Smooth muscle cell (in vitro differentiated cells): ENCODE measurements at regions not wholly inside any gene's neighbourhood (a gene's known extent, or its start where the extent isn't known, plus 50 kb on each side); places are given as distances from the start of the nearest gene placed in this dataset.

Source experiments
- DNase-seq: peaks from one replicate; lab custom pipeline; 2025; ENCODE audit not compliant: unreplicated experiment; lab: John Stamatoyannopoulos, UW
- H2AFZ ChIP-seq: fragments of 200-600 bp; sonication (generic); 2 replicates; pipeline ENCODE4 v1.6.0; 2016; ENCODE audit warnings: antibody characterized with exemption, low read depth, mild to moderate bottlenecking
- H3F3A ChIP-seq: fragments of 200-600 bp; sonication (generic); 2 replicates; pipeline ENCODE4 v1.6.0; 2017; ENCODE audit warnings: antibody characterized with exemption, low read depth
- H3K27ac ChIP-seq: fragments of 200-600 bp; sonication (generic); 2 replicates; pipeline ENCODE4 v1.5.1; 2016; ENCODE audit warnings: low read depth, mild to moderate bottlenecking
- H3K27me3 ChIP-seq: fragments of 200-600 bp; sonication (generic); 2 replicates; pipeline ENCODE4 v1.6.1; 2016; ENCODE audit warnings: low read depth, mild to moderate bottlenecking
- H3K36me3 ChIP-seq: fragments of 200-600 bp; sonication (generic); 2 replicates; pipeline ENCODE4 v1.5.1; 2016; ENCODE audit warnings: low read depth
- H3K4me1 ChIP-seq: fragments of 200-600 bp; sonication (generic); 2 replicates; pipeline ENCODE4 v1.5.1; 2016; ENCODE audit warnings: low read depth
- H3K4me2 ChIP-seq: fragments of 200-600 bp; sonication (generic); 2 replicates; pipeline ENCODE4 v1.6.0; 2016; ENCODE audit warnings: mild to moderate bottlenecking
- H3K4me3 ChIP-seq: fragments of 200-600 bp; sonication (generic); 2 replicates; pipeline ENCODE4 v1.5.1; 2016; ENCODE audit warnings: mild to moderate bottlenecking
- H3K79me2 ChIP-seq: fragments of 200-600 bp; sonication (generic); 2 replicates; pipeline ENCODE4 v1.6.0; 2016; ENCODE audit warnings: low read depth, mild to moderate bottlenecking
- H3K9ac ChIP-seq: fragments of 200-600 bp; sonication (generic); 2 replicates; pipeline ENCODE4 v1.6.0; 2016; ENCODE audit warnings: low read depth
- H3K9me3 ChIP-seq: fragments of 200-600 bp; sonication (generic); replicated peaks from 2 replicates; pipeline ENCODE4 v1.5.1; 2016; ENCODE audit warnings: low read depth
- H4K20me1 ChIP-seq: fragments of 200-600 bp; sonication (generic); 2 replicates; pipeline ENCODE4 v1.6.0; 2016; ENCODE audit warnings: low read depth
- CTCF ChIP-seq: fragments of 200-600 bp; sonication (generic); IDR thresholded peaks from 2 replicates; pipeline ENCODE4 v1.5.1; 2017; ENCODE audit warnings: borderline replicate concordance, mild to moderate bottlenecking, antibody characterized with exemption; ENCODE audit not compliant: insufficient read depth, poor library complexity, severe bottlenecking
- WGBS: methylation state at CpG from one replicate; pipeline ENCODE4 v1.1.7; 2016; ENCODE audit warnings: low lambda C conversion rate; 5-methylcytosine and 5-hydroxymethylcytosine counted together

- Histone ChIP-seq H3K4me2 (no peak overlapping the region), H3K79me2 (no peaks in the 10 kb centered on the region)
- TF ChIP-seq CTCF, result no peak
These were observed 185.5 kb downstream of the PDGFRA start for GRCh38 chr4:54414545-54414944.

GRCh38 chr4:54417476-54417875 is 188.4 kb downstream of the PDGFRA start:
- H3F3A ChIP-seq, result no peaks in the 10 kb centered on the region
- H3K4me2 ChIP-seq, result no peak overlapping the region
- H3K27ac ChIP-seq, result no peak overlapping the region
- H3K36me3 ChIP-seq, result no peaks in the 10 kb centered on the region
- no peak for DNase-seq
- H3K9ac ChIP-seq, result no peak overlapping the region
- H3K4me1 ChIP-seq, result no peaks in the 10 kb centered on the region
- no peaks in the 10 kb centered on the region for H4K20me1 ChIP-seq
- WGBS, result 84% methylated on average over 2 of the region's 2 CpGs
- H3K4me3 ChIP-seq, result no peak overlapping the region
- H3K79me2 ChIP-seq, result no peaks in the 10 kb centered on the region
- TF ChIP-seq CTCF, result no peak
- no peak overlapping the region for H2AFZ ChIP-seq
- no peaks in the 10 kb centered on the region for H3K27me3 ChIP-seq
- H3K9me3 ChIP-seq, result peaks cover 5% of the 10 kb centered on the region

More at GRCh38 chr4:54414545-54414944, 185.5 kb downstream of the PDGFRA start:
- Histone ChIP-seq H3F3A (no peaks in the 10 kb centered on the region), H3K36me3 (no peaks in the 10 kb centered on the region), H3K4me3 (no peak overlapping the region), H3K27me3 (no peaks in the 10 kb centered on the region), H3K9ac (no peak overlapping the region), H4K20me1 (no peaks in the 10 kb centered on the region), H3K4me1 (no peaks in the 10 kb centered on the region), H3K27ac (no peak overlapping the region), H3K9me3 (peaks cover 5% of the 10 kb centered on the region), H2AFZ (no peak overlapping the region)
- DNase-seq, result no peak

GRCh38 chr4:54418468-54418867 is 189.4 kb downstream of the PDGFRA start:
- WGBS, result 93% methylated on average over 5 of the region's 5 CpGs
- Histone ChIP-seq H3K4me2 (no peak overlapping the region), H4K20me1 (no peaks in the 10 kb centered on the region), H3K9ac (no peak overlapping the region), H3K4me1 (no peaks in the 10 kb centered on the region), H2AFZ (no peak overlapping the region), H3K27me3 (no peaks in the 10 kb centered on the region), H3K79me2 (no peaks in the 10 kb centered on the region), H3K27ac (no peak overlapping the region), H3K9me3 (peaks cover 5% of the 10 kb centered on the region), H3F3A (no peaks in the 10 kb centered on the region), H3K4me3 (no peak overlapping the region), H3K36me3 (no peaks in the 10 kb centered on the region)
- no peak for TF ChIP-seq CTCF
- DNase-seq, result no peak

GRCh38 chr4:54423066-54423465 is 194.0 kb downstream of the PDGFRA start:
- WGBS, result 90% methylated on average over 1 of the region's 1 CpG
- no peak overlapping the region for H2AFZ ChIP-seq
- H3K4me2 ChIP-seq, result no peak overlapping the region
- H3K4me1 ChIP-seq, result no peaks in the 10 kb centered on the region
- H3K9ac ChIP-seq, result no peak overlapping the region
- no peaks in the 10 kb centered on the region for H3K9me3 ChIP-seq
- H3K36me3 ChIP-seq, result no peaks in the 10 kb centered on the region
- H3K27me3 ChIP-seq, result no peaks in the 10 kb centered on the region
- H3K27ac ChIP-seq, result no peak overlapping the region
- H3K4me3 ChIP-seq, result no peak overlapping the region
- H3F3A ChIP-seq, result no peaks in the 10 kb centered on the region
- TF ChIP-seq CTCF, result no peak
- no peak for DNase-seq
- no peaks in the 10 kb centered on the region for H4K20me1 ChIP-seq
- no peaks in the 10 kb centered on the region for H3K79me2 ChIP-seq
